Neural cell (in vitro differentiated cells): ENCODE measurements at regions not wholly inside any gene's neighbourhood (a gene's known extent, or its start where the extent isn't known, plus 50 kb on each side); places are given as distances from the start of the nearest gene placed in this dataset.

ENCODE experiments used
- CTCF ChIP-seq: fragments of 450-650 bp; IDR thresholded peaks from 2 replicates; pipeline ENCODE4 v1.5.1; 2014; ENCODE audit warnings: antibody characterized with exemption, mild to moderate bottlenecking, moderate library complexity; ENCODE audit not compliant: poor library complexity, severe bottlenecking
- TAF1 ChIP-seq: IDR thresholded peaks from 2 replicates; pipeline ENCODE4 v1.6.1; 2012; ENCODE audit warnings: low read depth
- TF ChIP-seq, protein P1 (sequence below): IDR thresholded peaks from 2 replicates; pipeline ENCODE4 v1.6.1; 2012; ENCODE audit warnings: borderline replicate concordance

DNA sequence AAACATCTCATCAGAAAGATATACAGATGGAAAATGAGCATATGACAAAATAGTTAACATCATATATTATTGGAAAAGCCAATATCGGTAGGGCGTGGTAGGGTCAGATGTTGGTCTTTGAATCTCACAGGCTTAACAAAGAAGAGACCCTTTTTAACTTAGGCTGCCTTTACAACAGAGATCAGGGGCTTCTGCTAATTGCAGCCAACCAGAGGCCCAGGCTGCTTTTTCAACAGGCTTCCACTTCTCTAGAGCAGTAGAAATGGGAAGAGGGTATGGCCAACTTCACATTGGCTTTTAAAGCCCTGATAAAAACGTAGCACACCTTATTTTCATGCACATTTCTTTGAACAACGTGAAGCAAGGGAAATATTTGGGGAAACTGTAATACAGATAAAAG, 764.3 kb upstream of the CTNND2 start:
- TF ChIP-seq CTCF (no peak), TAF1 (no peak)
- TF ChIP-seq, protein P1, sequence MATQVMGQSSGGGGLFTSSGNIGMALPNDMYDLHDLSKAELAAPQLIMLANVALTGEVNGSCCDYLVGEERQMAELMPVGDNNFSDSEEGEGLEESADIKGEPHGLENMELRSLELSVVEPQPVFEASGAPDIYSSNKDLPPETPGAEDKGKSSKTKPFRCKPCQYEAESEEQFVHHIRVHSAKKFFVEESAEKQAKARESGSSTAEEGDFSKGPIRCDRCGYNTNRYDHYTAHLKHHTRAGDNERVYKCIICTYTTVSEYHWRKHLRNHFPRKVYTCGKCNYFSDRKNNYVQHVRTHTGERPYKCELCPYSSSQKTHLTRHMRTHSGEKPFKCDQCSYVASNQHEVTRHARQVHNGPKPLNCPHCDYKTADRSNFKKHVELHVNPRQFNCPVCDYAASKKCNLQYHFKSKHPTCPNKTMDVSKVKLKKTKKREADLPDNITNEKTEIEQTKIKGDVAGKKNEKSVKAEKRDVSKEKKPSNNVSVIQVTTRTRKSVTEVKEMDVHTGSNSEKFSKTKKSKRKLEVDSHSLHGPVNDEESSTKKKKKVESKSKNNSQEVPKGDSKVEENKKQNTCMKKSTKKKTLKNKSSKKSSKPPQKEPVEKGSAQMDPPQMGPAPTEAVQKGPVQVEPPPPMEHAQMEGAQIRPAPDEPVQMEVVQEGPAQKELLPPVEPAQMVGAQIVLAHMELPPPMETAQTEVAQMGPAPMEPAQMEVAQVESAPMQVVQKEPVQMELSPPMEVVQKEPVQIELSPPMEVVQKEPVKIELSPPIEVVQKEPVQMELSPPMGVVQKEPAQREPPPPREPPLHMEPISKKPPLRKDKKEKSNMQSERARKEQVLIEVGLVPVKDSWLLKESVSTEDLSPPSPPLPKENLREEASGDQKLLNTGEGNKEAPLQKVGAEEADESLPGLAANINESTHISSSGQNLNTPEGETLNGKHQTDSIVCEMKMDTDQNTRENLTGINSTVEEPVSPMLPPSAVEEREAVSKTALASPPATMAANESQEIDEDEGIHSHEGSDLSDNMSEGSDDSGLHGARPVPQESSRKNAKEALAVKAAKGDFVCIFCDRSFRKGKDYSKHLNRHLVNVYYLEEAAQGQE = no peak
